NT2/D1 (cell line): ENCODE measurements at regions not wholly inside any gene's neighbourhood (a gene's known extent, or its start where the extent isn't known, plus 50 kb on each side); places are given as distances from the start of the nearest gene placed in this dataset.

Experiments used
- SUZ12 ChIP-seq: IDR thresholded peaks from 2 replicates; pipeline ENCODE4 v1.6.1; 2011; ENCODE audit not compliant: insufficient read length, insufficient read depth; ENCODE audit errors: extremely low read depth
- YY1 ChIP-seq: IDR thresholded peaks from 2 replicates; pipeline ENCODE4 v1.6.1; 2011; ENCODE audit not compliant: insufficient read length, insufficient read depth

GRCh38 chr6:27617046-27617687, 144.3 kb upstream of the ZNF184 start:
- TF ChIP-seq YY1 (no peak), SUZ12 (no peak)
